ENCODE measurements at regions not wholly inside any gene's neighbourhood (a gene's known extent, or its start where the extent isn't known, plus 50 kb on each side); places are given as distances from the start of the nearest gene placed in this dataset.
"Not testable (repeated sequence)": the region's sequence is repeated elsewhere in the genome, so short reads cannot be mapped to it uniquely, and the experiment has no call there.

- no peaks in the 10 kb centered on the region for H3K4me1 Mint-ChIP-seq (ENCODE audit: low read depth)
- H3K36me3 Mint-ChIP-seq (ENCODE audit: low read depth): no peaks in the 10 kb centered on the region
- DNase-seq (ENCODE audit: low spot score): no peak
- intact Hi-C loops (cut with micrococcal nuclease): no loop called here
- H3K9me3 Mint-ChIP-seq: no peaks in the 10 kb centered on the region
- H3K4me3 Mint-ChIP-seq (ENCODE audit: low read depth): no peak overlapping the region
- no peak overlapping the region for H3K27ac Mint-ChIP-seq
- H3K27me3 Mint-ChIP-seq (ENCODE audit: low read depth): no peaks in the 10 kb centered on the region
Observed at GRCh38 chr4:53959343-53960120, 104.9 kb downstream of the CHIC2 start.

GRCh38 chr4:53956454-53956853, 108.0 kb downstream of the CHIC2 start:
- no peak for DNase-seq (ENCODE audit: low spot score)
- Mint-ChIP-seq H3K4me3 (ENCODE audit: low read depth) (no peak overlapping the region), H3K27ac (no peak overlapping the region), H3K27me3 (ENCODE audit: low read depth) (peaks cover 3% of the 10 kb centered on the region), H3K9me3 (no peaks in the 10 kb centered on the region), H3K4me1 (ENCODE audit: low read depth) (no peaks in the 10 kb centered on the region), H3K36me3 (ENCODE audit: low read depth) (no peaks in the 10 kb centered on the region)
- intact Hi-C loops (cut with micrococcal nuclease): no loop called here

GRCh38 chr4:53956053-53956452, 108.4 kb downstream of the CHIC2 start:
- intact Hi-C loops (cut with micrococcal nuclease): no loop called here
- peaks cover 3% of the 10 kb centered on the region for H3K27me3 Mint-ChIP-seq (ENCODE audit: low read depth)
- no peak overlapping the region for H3K4me3 Mint-ChIP-seq (ENCODE audit: low read depth)
- no peaks in the 10 kb centered on the region for H3K4me1 Mint-ChIP-seq (ENCODE audit: low read depth)
- no peaks in the 10 kb centered on the region for H3K9me3 Mint-ChIP-seq
- no peak overlapping the region for H3K27ac Mint-ChIP-seq
- H3K36me3 Mint-ChIP-seq (ENCODE audit: low read depth): no peaks in the 10 kb centered on the region
- DNase-seq (ENCODE audit: low spot score): no peak

- intact Hi-C loops (cut with micrococcal nuclease): no loop called here
- no peak for DNase-seq (ENCODE audit: low spot score)
- no peak overlapping the region for H3K4me3 Mint-ChIP-seq (ENCODE audit: low read depth)
- H3K27me3 Mint-ChIP-seq (ENCODE audit: low read depth): peaks cover 8% of the 10 kb centered on the region
- H3K4me1 Mint-ChIP-seq (ENCODE audit: low read depth): no peaks in the 10 kb centered on the region
- H3K9me3 Mint-ChIP-seq: no peaks in the 10 kb centered on the region
- no peaks in the 10 kb centered on the region for H3K36me3 Mint-ChIP-seq (ENCODE audit: low read depth)
- H3K27ac Mint-ChIP-seq: no peak overlapping the region
Observed at GRCh38 chr4:53951414-53951813, 113.0 kb downstream of the CHIC2 start.

DNA sequence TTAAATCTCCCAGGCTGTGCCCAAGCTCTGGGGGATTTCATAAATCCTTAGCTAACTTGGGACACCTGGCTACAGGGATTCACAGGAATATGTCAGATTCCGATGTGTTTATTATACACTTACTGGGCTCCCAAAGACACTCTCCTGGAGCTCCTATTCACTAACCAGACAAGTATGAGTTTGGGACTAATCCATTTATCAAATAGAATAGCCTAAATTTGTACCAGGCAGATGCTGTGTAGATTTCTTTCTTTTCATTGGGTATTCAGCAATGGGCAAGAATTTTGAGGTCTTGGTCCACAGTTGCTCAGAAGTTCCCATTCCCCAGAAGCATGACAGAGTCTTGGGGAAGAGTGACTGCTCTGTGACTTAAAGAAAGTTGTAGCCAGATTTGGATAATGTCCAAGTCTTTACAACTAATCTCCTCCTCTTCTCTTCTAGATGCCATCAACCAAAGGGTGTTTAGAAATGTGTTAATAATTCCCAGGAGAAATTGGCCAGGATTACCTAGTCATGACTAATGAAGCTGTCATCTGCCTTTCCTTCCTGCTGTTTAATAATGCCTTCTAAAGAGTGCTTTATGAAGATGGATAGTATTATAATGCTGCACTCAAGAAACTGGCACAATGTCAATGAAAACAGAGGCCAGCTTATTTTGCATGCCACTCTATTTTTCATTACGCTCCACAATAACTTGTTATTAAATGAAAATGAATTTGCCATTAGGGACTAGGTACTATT, 120.9 kb downstream of the CHIC2 start:
- H3K9me3 Mint-ChIP-seq: peaks cover 10% of the 10 kb centered on the region
- no peaks in the 10 kb centered on the region for H3K36me3 Mint-ChIP-seq (ENCODE audit: low read depth)
- H3K4me1 Mint-ChIP-seq (ENCODE audit: low read depth): no peaks in the 10 kb centered on the region
- peaks cover 4% of the 10 kb centered on the region for H3K27me3 Mint-ChIP-seq (ENCODE audit: low read depth)
- H3K27ac Mint-ChIP-seq: no peak overlapping the region
- DNase-seq (ENCODE audit: low spot score): no peak
- no peak overlapping the region for H3K4me3 Mint-ChIP-seq (ENCODE audit: low read depth)
- intact Hi-C loops (cut with micrococcal nuclease): no loop called here

DNA sequence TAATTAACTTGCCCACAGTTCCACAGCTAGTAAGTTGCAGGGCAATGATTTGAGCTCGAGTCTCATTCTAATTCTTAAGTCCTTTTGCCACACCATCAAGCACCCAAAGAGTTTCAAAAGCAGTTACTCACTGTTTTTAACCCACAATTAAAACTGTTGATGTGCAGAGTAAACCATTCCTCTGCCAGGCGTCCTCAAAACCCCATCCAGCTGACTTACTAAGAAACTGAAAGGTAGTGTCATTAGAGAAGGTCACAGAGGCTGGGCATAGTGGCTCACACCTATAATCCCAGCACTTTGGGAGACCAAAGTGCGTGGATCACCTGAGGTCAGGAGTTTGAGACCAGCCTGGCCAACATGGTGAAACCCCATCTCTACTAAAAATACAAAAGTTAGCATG, 121.7 kb downstream of the CHIC2 start:
- no peaks in the 10 kb centered on the region for H3K4me1 Mint-ChIP-seq (ENCODE audit: low read depth)
- H3K9me3 Mint-ChIP-seq: peaks cover 10% of the 10 kb centered on the region
- no peaks in the 10 kb centered on the region for H3K27me3 Mint-ChIP-seq (ENCODE audit: low read depth)
- H3K27ac Mint-ChIP-seq: no peak overlapping the region
- H3K36me3 Mint-ChIP-seq (ENCODE audit: low read depth): no peaks in the 10 kb centered on the region
- H3K4me3 Mint-ChIP-seq (ENCODE audit: low read depth): no peak overlapping the region
- intact Hi-C loops (cut with micrococcal nuclease): no loop called here
- no peak for DNase-seq (ENCODE audit: low spot score)

DNA sequence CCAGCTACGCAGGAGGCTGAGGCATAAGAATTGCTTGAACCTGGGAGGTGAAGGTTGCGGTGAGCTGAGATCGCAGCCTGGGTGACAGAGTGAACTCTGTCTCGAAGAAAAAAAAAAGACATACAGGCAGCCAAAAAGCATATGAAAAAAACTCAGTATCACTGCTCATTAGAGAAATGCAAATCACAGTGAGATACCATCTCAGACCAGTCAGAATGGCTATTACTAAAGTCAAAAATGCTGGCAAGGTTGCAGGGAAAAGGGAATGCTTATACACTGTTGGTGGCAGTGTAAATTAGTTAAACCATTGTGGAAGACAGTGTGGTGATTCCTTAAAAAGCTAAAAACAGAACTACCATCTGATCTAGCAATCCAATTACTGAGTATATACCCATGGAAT, 123.1 kb downstream of the CHIC2 start:
- no peaks in the 10 kb centered on the region for H3K36me3 Mint-ChIP-seq (ENCODE audit: low read depth)
- no peak overlapping the region for H3K4me3 Mint-ChIP-seq (ENCODE audit: low read depth)
- intact Hi-C loops (cut with micrococcal nuclease): no loop called here
- peaks cover 10% of the 10 kb centered on the region for H3K9me3 Mint-ChIP-seq
- no peaks in the 10 kb centered on the region for H3K27me3 Mint-ChIP-seq (ENCODE audit: low read depth)
- H3K4me1 Mint-ChIP-seq (ENCODE audit: low read depth): no peaks in the 10 kb centered on the region
- no peak for DNase-seq (ENCODE audit: low spot score)
- H3K27ac Mint-ChIP-seq: no peak overlapping the region

DNA sequence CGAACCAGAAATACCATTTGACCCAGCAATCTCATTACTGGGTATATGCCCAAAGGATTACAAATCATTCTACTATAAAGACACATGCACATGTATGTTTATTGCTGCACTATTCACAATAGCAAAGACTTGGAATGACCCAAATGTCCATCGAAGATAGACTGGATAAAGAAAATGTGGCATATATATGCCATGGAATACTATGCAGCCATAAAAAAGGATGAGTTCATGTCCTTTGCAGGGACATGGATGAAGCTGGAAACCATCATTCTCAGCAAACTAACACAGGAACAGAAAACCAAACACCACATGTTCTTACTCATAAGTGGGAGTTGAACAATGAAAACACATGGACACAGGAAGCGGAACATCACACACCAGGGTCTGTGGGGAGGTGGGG, 124.5 kb downstream of the CHIC2 start:
- H3K36me3 Mint-ChIP-seq (ENCODE audit: low read depth); H3K27ac Mint-ChIP-seq; intact Hi-C loops (cut with micrococcal nuclease); H3K27me3 Mint-ChIP-seq (ENCODE audit: low read depth); DNase-seq (ENCODE audit: low spot score); H3K4me1 Mint-ChIP-seq (ENCODE audit: low read depth); H3K4me3 Mint-ChIP-seq (ENCODE audit: low read depth): not testable (repeated sequence)
- H3K9me3 Mint-ChIP-seq: peaks cover 10% of the 10 kb centered on the region

DNA sequence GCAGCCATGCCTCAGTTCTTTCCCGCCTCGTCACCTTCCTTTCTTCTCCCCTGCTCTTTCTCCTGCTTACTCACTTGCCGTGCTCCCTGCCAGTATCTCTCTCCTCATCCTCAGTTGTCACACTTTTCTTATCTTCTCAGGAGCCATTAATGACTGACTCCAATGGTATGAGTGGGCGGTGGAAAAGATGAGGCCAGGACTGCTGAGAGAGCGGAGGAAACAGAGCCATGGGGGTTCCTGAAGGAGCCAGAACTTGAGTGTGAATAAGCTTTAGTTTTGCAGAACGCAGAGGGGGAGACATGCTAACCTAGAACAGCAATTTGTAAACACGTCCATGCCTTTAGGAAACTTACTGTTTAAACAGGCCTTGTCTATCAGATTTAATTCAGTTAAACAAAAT, 126.5 kb downstream of the CHIC2 start:
- peaks cover 10% of the 10 kb centered on the region for H3K9me3 Mint-ChIP-seq
- DNase-seq (ENCODE audit: low spot score): no peak
- H3K4me1 Mint-ChIP-seq (ENCODE audit: low read depth): no peaks in the 10 kb centered on the region
- H3K4me3 Mint-ChIP-seq (ENCODE audit: low read depth): no peak overlapping the region
- peaks cover 4% of the 10 kb centered on the region for H3K27me3 Mint-ChIP-seq (ENCODE audit: low read depth)
- intact Hi-C loops (cut with micrococcal nuclease): no loop called here
- H3K27ac Mint-ChIP-seq: no peak overlapping the region
- no peaks in the 10 kb centered on the region for H3K36me3 Mint-ChIP-seq (ENCODE audit: low read depth)

GRCh38 chr4:53937327-53937726, 127.1 kb downstream of the CHIC2 start:
- H3K9me3 Mint-ChIP-seq: peaks cover 10% of the 10 kb centered on the region
- H3K27ac Mint-ChIP-seq: no peak overlapping the region
- DNase-seq (ENCODE audit: low spot score): no peak
- H3K36me3 Mint-ChIP-seq (ENCODE audit: low read depth): no peaks in the 10 kb centered on the region
- intact Hi-C loops (cut with micrococcal nuclease): no loop called here
- peaks cover 5% of the 10 kb centered on the region for H3K27me3 Mint-ChIP-seq (ENCODE audit: low read depth)
- H3K4me1 Mint-ChIP-seq (ENCODE audit: low read depth): no peaks in the 10 kb centered on the region
- H3K4me3 Mint-ChIP-seq (ENCODE audit: low read depth): no peak overlapping the region

- Mint-ChIP-seq H3K27me3 (ENCODE audit: low read depth) (peaks cover 7% of the 10 kb centered on the region), H3K36me3 (ENCODE audit: low read depth) (no peaks in the 10 kb centered on the region), H3K4me3 (ENCODE audit: low read depth) (no peak overlapping the region), H3K4me1 (ENCODE audit: low read depth) (no peaks in the 10 kb centered on the region), H3K9me3 (peaks cover 10% of the 10 kb centered on the region), H3K27ac (no peak overlapping the region)
- DNase-seq (ENCODE audit: low spot score): no peak
- intact Hi-C loops (cut with micrococcal nuclease): no loop called here
Observed at GRCh38 chr4:53935780-53936179, 128.6 kb downstream of the CHIC2 start.

- Mint-ChIP-seq H3K27ac (no peak overlapping the region), H3K36me3 (ENCODE audit: low read depth) (no peaks in the 10 kb centered on the region), H3K4me1 (ENCODE audit: low read depth) (no peaks in the 10 kb centered on the region), H3K9me3 (no peaks in the 10 kb centered on the region), H3K4me3 (ENCODE audit: low read depth) (no peak overlapping the region), H3K27me3 (ENCODE audit: low read depth) (peaks cover 7% of the 10 kb centered on the region)
- intact Hi-C loops (cut with micrococcal nuclease): no loop called here
- DNase-seq (ENCODE audit: low spot score): no peak
Observed at GRCh38 chr4:53932796-53933610, 131.4 kb downstream of the CHIC2 start.
